Esophagus squamous epithelium (tissue), 5 donors: ENCODE measurements at regions not wholly inside any gene's neighbourhood (a gene's known extent, or its start where the extent isn't known, plus 50 kb on each side); places are given as distances from the start of the nearest gene placed in this dataset.

Experiments
- DNase-seq: peaks from one replicate; lab custom pipeline; 2025; lab: John Stamatoyannopoulos, UW
- H3K27ac ChIP-seq, 4 donors: fragments of 200-600 bp; sonication (generic); one replicate each; pipeline ENCODE4 v1.5.1; 2016 to 2019; ENCODE audit warnings: mild to moderate bottlenecking in 1 of 4
- H3K27me3 ChIP-seq, 4 donors: fragments of 200-600 bp; sonication (generic); 1 replicate in 3 of 4; 2 replicates in 1 of 4; pipeline versions ENCODE4 v1.5.1 to v1.6.0; 2017 to 2021; ENCODE audit warnings: antibody characterized with exemption in 1 of 4
- H3K36me3 ChIP-seq, 3 donors: fragments of 200-600 bp; sonication (generic); one replicate each; pipeline ENCODE4 v1.5.1; 2016 to 2019
- H3K4me1 ChIP-seq, 3 donors: fragments of 200-600 bp; sonication (generic); one replicate each; pipeline ENCODE4 v1.5.1; 2017 to 2019
- H3K4me3 ChIP-seq, 4 donors: fragments of 200-600 bp; sonication (generic); 1 replicate in 3 of 4; 2 replicates in 1 of 4; pipeline ENCODE4 v1.5.1; 2016 to 2019; ENCODE audit warnings: mild to moderate bottlenecking in 2 of 4, moderate library complexity in 1 of 4
- H3K9me3 ChIP-seq, 3 donors: fragments of 200-600 bp; sonication (generic); one replicate each; pipeline ENCODE4 v1.5.1; 2016 to 2019
- CTCF ChIP-seq, 6 experiments: fragments of 450-650 bp in 4 of 6; fragments of 200-600 bp in 2 of 6; sonication (generic) in 2 of 6; IDR thresholded peaks; one replicate each; pipeline ENCODE4 v1.5.1; 2016 to 2019; ENCODE audit warnings: antibody characterized with exemption in 6 of 6, mild to moderate bottlenecking in 4 of 6, moderate library complexity in 4 of 6
- POLR2A ChIP-seq, 4 donors: fragments of 450-650 bp; IDR thresholded peaks; one replicate each; pipeline ENCODE4 v1.6.1; 2017; ENCODE audit warnings: antibody characterized with exemption in 4 of 4, mild to moderate bottlenecking in 4 of 4, moderate library complexity in 3 of 4
- WGBS, 2 donors: methylation state at CpG; one replicate each; pipeline ENCODE4 v1.1.5; 2018; 5-methylcytosine and 5-hydroxymethylcytosine counted together
- intact Hi-C: fragments of 100-400 bp; cut with DNase I; formaldehyde crosslinking; loops from one replicate; pipeline ENCODE4 v1.15.0; 2022
- donor health status: DM: yes; HTN: yes; CAD: no.

- no peak overlapping the region for H3K27ac ChIP-seq
- H3K36me3 ChIP-seq = no peaks in the 10 kb centered on the region
- no peak overlapping the region for H3K4me3 ChIP-seq
- WGBS, 2 donors = 94 to 100% methylated on average over 2 of the region's 2 CpGs
- no peaks in the 10 kb centered on the region for H3K27me3 ChIP-seq
- intact Hi-C loops = no loop called here
- DNase-seq = no peak
- H3K9me3 ChIP-seq = no peaks in the 10 kb centered on the region
- no peaks in the 10 kb centered on the region for H3K4me1 ChIP-seq
- TF ChIP-seq CTCF (IDR thresholded peaks at IDR 0.05) (no peak), POLR2A (IDR thresholded peaks at IDR 0.05) (no peak)
These were observed 108.9 kb downstream of the EDEM1 start for GRCh38 chr3:5296362-5296761.

- intact Hi-C loops = no loop called here
- Histone ChIP-seq H3K4me3 (no peak overlapping the region), H3K27me3 (no peaks in the 10 kb centered on the region), H3K9me3 (no peaks in the 10 kb centered on the region), H3K36me3 (no peaks in the 10 kb centered on the region), H3K4me1 (no peaks in the 10 kb centered on the region), H3K27ac (no peak overlapping the region)
- 0 to 10% methylated on average over 1 of the region's 1 CpG for WGBS, 2 donors
- no peak for DNase-seq
- TF ChIP-seq POLR2A (IDR thresholded peaks at IDR 0.05) (no peak), CTCF (IDR thresholded peaks at IDR 0.05) (no peak)
These were observed 110.4 kb downstream of the EDEM1 start for GRCh38 chr3:5297895-5298294.

- intact Hi-C loops = no loop called here
- TF ChIP-seq CTCF (IDR thresholded peaks at IDR 0.05) = no peak
- TF ChIP-seq POLR2A (IDR thresholded peaks at IDR 0.05) = no peak
- Histone ChIP-seq H3K27me3 (no peaks in the 10 kb centered on the region), H3K4me3 (no peak overlapping the region), H3K4me1 (no peaks in the 10 kb centered on the region), H3K27ac (no peak overlapping the region), H3K9me3 (no peaks in the 10 kb centered on the region), H3K36me3 (no peaks in the 10 kb centered on the region)
- no peak for DNase-seq
- WGBS, 2 donors = 30 to 31% methylated on average over 3 of the region's 3 CpGs
These were observed 110.9 kb downstream of the EDEM1 start for GRCh38 chr3:5298453-5298852.

DNA sequence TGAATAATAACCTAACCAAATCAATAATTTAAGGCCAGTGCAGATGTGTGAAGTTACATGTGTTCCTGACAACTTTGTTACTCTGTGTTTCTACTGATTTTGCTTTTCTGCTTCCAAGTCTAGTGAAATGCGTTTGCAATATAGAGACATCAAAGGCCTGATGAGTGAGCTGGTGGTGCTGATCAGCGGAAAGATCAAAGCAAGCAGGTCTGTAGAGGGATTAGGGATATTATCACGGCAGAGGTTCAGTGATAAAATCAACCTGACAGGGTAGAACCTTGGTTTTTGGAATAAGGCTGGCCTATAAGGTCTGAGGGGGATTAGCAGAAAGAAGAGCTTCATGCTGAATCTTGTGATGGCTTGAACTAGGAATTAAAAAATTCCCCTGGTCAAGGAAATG, 111.7 kb downstream of the EDEM1 start:
- Histone ChIP-seq H3K27me3 (no peaks in the 10 kb centered on the region), H3K9me3 (no peaks in the 10 kb centered on the region), H3K27ac (no peak overlapping the region), H3K4me3 (no peak overlapping the region), H3K36me3 (no peaks in the 10 kb centered on the region), H3K4me1 (no peaks in the 10 kb centered on the region)
- no peak for DNase-seq
- intact Hi-C loops = no loop called here
- no peak for TF ChIP-seq POLR2A (IDR thresholded peaks at IDR 0.05)
- no peak for TF ChIP-seq CTCF (IDR thresholded peaks at IDR 0.05)
- 44 to 57% methylated on average over 3 of the region's 3 CpGs for WGBS, 2 donors

DNA sequence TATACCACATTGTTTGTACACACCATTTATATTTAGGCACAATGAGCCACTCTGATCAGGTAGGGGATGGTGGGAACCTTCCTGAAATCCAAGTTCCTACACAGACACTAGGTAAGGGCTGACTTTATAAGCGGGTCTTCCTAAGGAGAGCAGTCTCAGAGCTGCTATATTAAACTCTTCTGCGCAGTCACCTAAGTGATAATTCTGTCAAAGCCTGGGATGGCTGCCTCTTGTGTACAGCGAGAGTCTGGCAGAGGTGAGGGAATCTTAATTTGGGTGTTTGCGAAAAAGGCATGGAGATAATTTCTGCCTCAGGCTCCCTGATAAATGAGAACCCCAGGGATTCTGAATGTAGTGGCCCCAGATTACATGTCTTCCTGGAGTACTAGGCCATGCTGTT, 113.1 kb downstream of the EDEM1 start:
- no peak for DNase-seq
- H3K4me1 ChIP-seq = no peaks in the 10 kb centered on the region
- no peak overlapping the region for H3K27ac ChIP-seq
- WGBS, 2 donors = 91 to 99% methylated on average over 4 of the region's 4 CpGs
- TF ChIP-seq CTCF (IDR thresholded peaks at IDR 0.05) = no peak
- no peak for TF ChIP-seq POLR2A (IDR thresholded peaks at IDR 0.05)
- no peaks in the 10 kb centered on the region for H3K9me3 ChIP-seq
- H3K4me3 ChIP-seq = no peak overlapping the region
- H3K27me3 ChIP-seq = no peaks in the 10 kb centered on the region
- no peaks in the 10 kb centered on the region for H3K36me3 ChIP-seq
- intact Hi-C loops = no loop called here
